Activated CD4-positive, CD25-positive, alpha-beta regulatory T cell treated with anti-CD3 and anti-CD28 coated beads, Interleukin-2, amount 50 U/mL, for 24 hours (primary cell): ENCODE measurements at regions not wholly inside any gene's neighbourhood (a gene's known extent, or its start where the extent isn't known, plus 50 kb on each side); places are given as distances from the start of the nearest gene placed in this dataset.

ENCODE experiments used
- ATAC-seq, 2 donors: fragments of 150-1000 bp; cut with Tn5 transposase; one replicate each; pipeline ENCODE4 v1.10.0; 2021; ENCODE audit warnings: mild to moderate bottlenecking in 1 of 2, moderate library complexity in 1 of 2

DNA sequence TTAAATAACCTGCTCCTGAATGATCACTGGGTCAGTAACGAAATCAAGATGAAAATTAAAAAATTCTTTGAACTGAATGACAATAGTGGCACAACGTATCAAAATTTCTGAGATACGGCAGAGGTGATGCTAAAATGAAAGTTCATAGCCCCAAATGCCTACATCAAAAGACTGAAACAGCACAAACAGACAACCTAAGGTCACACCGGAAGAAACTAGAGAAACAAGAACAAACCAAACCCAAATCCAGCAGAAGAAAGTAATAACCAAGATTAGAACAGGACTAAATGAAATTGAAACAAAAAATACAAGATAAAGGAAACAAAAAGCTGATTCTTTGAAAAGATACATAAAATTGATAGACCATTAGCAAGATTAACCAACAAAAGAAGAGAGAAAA lies 324.1 kb downstream of the RBM26 start:
- ATAC-seq = no peak

DNA sequence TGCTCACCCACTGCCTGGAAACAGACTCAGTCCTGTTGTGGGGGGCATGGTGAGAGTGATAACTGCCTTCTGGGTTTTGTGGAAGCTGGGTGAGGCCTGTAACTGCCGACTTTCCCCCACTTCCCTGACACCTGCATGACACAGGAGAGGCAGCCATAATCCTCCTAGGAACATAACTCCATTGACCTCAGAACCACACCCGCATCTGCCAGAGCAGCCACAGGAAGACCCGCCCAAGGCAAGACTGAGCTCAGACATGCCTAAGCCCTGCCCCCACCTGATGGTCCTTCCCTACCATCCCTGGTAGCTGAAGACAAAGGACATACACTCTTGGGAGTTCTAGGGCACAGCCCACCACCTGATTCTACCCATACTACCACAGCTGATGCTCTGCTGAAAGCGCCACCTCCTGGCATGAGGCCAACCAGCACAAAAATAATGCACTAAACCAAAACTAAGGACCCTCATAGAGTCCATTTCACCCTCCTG lies 326.7 kb downstream of the RBM26 start:
- ATAC-seq = no peak

GRCh38 chr13:79075703-79076102 lies 330.4 kb downstream of the RBM26 start:
- ATAC-seq = no peak

GRCh38 chr13:79070343-79070974 lies 335.6 kb downstream of the RBM26 start:
- no peak for ATAC-seq

DNA sequence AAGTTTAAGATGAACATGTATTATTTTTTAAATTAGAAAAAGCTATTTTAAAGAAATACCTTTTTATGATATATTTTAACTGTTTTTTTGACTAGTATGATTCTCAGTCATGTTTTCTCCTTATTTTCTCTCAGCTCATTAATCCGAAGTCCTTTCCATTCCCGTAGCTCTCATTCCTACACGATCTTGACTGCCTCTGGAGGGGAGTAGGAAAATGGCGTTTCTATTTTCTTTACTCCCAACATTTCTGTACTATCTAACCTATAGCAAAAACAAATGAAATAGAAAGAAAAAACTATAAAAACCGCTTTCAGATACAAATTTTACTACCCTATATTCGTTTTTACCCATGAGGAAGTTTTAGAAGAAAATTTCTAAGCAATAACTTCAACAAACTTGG lies 343.8 kb downstream of the RBM26 start:
- ATAC-seq = no peak

DNA sequence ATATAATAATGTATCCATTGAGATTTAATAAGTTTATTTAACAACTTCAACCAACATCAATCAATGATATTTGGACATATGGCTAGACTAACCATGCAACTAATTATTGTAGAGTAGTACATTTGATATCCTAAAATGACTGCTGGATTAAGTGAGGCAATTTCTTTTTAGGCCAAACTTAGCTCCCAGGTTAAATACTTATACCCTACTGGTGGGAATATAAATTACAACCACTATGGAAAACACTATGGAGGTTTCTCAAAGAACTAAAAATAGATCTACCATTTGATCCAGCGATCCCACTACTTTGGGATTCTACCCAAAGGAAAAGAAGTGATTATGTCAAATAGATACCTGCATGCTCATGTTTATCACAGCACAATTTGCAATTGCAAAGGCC lies 345.8 kb downstream of the RBM26 start:
- ATAC-seq = no peak

DNA sequence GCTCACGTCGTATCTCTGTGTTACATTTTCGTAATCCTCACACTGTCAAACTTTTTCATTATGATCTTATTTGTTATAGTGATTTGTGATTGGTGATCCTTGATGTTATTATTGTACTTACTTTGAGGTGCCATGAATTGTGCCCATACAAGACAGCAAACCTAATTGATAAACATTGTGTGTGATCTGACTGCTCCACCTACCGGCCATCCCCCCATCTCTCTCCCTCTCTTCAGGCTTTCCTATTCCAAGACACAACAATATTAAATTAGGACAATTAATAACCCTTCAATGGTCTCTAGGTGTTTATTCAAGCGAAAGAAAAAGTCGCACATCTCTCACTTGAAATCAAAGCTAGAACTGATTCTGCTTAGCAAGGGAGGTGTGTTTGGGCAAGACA lies 349.3 kb downstream of the RBM26 start:
- no peak for ATAC-seq

- ATAC-seq = no peak
Observed at GRCh38 chr13:79051472-79051871, 354.6 kb downstream of the RBM26 start.

- ATAC-seq = no peak
Observed at GRCh38 chr13:79044415-79044814, 361.6 kb downstream of the RBM26 start.

DNA sequence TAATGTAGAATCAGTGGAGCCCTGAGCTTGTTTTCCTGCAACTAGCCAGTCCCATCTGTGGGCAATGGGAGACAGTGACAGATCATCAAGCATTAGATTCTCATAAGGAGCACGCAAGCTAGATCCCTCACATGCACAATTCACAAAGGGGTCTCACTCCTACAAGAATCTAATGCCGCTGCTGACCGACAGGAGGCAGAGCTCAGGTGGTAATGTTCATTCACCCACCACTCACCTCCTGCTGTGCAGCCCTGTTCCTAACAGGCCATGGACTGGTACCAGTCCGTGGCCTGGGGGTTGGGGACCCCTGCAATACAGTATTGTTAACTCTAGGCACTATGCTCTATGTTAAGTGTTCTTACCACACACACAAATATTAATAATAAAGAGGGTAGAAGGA lies 362.8 kb downstream of the RBM26 start:
- no peak for ATAC-seq

GRCh38 chr13:79037197-79037596 lies 368.9 kb downstream of the RBM26 start:
- ATAC-seq = no peak

DNA sequence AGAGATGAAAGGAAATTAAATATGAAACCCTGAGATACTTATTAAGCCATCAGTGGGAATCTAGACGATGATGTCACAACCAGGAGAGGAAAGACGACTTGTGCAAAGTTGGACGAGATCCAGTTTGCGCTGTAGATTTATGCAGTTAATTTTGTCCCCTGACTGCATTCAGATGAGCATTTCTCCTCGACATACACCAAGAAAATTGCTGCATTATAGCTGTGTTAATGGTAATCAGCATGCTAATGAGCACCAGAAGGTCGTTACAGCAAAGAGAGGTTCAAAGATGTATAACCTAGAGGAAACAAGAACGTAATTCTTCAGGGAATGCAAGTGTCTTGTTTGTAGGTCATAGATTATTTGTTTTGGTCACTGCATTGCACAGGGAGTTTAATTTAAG lies 371.7 kb downstream of the RBM26 start:
- ATAC-seq = no peak

DNA sequence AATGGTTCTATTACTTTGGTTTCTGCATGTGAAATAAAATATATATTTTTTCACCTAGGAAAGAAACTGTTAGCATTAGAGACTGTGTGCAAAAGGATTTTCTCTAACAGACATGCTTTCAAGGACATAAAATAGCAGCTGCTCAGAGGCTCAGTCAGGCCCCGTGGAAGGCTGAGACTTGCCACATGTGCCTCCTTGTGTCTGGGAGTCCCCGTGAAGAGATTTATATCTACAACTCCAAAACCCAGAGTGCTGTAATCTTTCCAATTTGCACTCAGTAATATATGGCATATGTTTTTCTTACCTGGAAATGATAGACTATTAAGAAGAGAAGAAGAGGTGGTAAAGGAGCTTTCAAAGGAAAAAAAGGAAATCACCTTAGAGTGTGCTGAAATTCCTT lies 371.6 kb upstream of the OBI1 start:
- no peak for ATAC-seq

GRCh38 chr13:79018166-79018565 lies 359.2 kb upstream of the OBI1 start:
- ATAC-seq = no peak

GRCh38 chr13:79011179-79011578 lies 352.2 kb upstream of the OBI1 start:
- no peak for ATAC-seq

DNA sequence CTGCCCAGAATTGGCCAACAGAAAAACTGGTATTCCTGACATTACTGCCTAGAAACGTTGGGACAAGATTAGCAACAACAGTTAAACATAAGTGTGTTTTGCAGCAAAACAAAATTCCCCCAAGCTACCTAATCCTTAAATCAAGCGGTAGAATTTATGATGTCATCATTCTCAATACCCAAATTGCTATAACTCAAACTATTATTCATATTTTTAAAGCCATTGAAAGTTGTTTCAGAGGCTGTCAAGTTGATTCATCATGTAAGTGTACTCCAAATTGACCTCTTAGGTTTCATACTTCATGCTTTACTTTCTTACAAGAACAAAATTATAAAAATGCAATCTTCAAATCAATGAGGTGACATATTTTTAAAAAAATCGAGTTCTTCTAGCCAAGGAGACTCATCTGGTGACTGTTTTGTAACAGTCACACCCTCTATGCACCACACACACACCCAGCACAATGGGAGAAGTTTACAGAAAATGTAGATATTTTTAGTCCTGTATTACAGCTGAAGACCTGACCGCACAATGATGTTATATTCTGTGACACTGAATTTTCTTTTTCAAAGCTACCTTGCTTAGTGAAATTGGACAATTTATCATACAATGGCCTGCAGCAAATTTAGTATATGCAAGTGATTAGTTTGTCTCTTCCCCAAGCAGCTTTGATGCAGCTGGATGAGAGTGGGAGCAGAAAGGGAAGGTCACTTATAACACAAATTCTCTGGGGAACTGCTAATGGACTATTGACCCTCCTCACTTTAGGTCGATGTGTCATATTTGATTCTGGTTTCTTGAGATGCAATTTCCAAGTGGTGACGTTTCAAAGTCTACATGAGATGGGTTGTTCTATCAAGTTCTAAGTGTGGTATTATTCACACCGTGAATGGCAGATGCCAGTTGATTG lies 345.3 kb upstream of the OBI1 start:
- no peak for ATAC-seq

GRCh38 chr13:78999494-78999893 lies 340.5 kb upstream of the OBI1 start:
- ATAC-seq = no peak

DNA sequence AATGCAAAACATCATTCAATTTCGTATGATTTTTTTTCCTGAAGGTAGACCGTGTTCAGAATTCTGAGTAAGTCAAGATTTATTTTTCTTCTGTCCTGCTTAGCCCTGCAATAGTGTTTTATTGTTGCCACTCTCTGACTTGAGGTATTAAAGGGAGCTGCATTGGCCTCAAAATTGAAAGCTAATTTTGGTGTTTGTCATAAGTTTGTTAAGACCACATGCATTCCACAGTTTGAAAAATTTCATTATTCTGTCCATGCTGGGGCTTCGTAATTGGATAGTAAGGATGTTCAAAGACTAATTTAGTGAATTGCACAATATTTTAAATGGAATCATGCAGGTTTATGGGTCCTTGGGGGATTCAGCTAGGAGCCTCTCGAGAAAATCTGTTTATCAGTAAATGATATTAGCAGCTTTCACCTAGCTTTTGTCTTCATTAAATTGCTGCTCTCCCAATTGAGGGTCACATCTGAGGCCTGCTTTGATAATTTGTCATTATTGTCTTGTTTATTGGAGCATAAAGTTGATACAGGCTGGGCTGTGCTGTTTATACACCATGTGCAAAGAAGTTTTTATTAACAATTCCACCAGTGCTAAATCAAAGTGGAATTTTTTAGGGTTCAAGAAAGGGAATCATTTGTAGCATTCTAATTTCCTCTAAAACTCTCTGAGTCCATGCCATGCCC lies 339.8 kb upstream of the OBI1 start:
- no peak for ATAC-seq

- ATAC-seq = no peak
Observed at GRCh38 chr13:78997902-78998629, 339.1 kb upstream of the OBI1 start.

DNA sequence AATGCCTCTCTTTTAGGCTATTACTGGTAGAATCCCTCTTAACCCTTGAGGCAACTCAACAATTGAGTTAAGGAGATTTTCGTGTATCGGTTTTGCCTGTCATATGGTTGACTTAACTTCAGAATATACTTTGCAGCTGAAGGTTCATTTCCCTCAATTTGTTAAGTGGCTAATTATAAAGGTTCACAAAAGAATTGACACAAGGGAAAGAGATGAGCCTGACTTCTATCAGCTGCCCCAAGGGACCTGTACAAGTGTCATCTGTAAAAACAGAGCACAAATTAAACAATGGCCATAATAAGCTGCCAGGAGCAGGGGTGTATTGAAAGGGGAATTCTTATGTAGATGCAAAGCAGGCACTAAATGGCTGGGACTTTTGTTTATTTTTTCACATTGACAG lies 334.8 kb upstream of the OBI1 start:
- ATAC-seq = no peak

DNA sequence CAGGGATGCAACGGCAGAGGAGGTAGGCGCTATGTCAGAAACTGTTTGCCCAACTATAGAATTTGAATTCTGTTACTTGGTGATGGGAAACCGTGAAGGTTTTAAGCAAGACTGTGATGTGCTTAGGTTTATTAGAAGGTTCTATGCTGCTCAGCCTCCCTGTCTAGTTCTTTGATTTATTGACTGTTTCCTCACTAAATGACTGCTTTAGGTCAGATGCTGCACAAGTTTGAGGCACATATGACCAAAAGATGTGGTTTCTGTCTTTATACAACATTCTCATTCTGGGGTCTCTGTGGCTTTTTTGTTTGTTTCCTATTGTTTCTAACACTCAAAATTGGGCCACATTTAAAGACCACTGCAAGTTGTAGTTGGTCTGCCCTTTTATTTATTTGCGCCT lies 323.0 kb upstream of the OBI1 start:
- no peak for ATAC-seq

- ATAC-seq = no peak
Observed at GRCh38 chr13:78979349-78979748, 320.4 kb upstream of the OBI1 start.
